ENCODE measurements at regions not wholly inside any gene's neighbourhood (a gene's known extent, or its start where the extent isn't known, plus 50 kb on each side); places are given as distances from the start of the nearest gene placed in this dataset.

- no peak for DNase-seq (ENCODE audit: low read depth)
Observed at GRCh38 chr1:5379176-5379759, 613.0 kb downstream of the NPHP4 start.

GRCh38 chr1:5376538-5377247, 615.5 kb downstream of the NPHP4 start:
- DNase-seq (ENCODE audit: low read depth), result no peak

- no peak for DNase-seq (ENCODE audit: low read depth)
Observed at GRCh38 chr1:5375481-5375880, 616.7 kb downstream of the NPHP4 start.

GRCh38 chr1:5374192-5374591, 618.0 kb downstream of the NPHP4 start:
- DNase-seq (ENCODE audit: low read depth), result no peak

DNA sequence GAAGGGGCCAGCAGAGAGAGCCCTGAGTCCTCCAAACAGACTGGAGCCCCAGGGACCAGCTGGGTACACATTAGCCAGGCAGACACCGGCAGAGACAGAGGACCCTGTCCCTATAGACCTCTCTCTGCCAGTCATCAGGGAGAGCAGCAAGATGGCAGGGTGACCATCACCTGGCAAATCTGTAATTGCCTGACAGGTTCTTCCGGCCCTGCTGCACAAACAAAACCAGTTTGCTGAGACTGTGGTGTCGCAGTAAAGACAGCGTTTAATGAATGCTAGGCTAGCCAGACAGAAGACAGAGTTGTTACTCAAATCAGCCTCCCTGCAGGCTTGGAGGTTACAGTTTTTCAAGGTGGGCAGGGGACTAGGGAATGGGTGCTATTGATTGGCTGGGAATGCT, 618.9 kb downstream of the NPHP4 start:
- DNase-seq (ENCODE audit: low read depth), result no peak

DNA sequence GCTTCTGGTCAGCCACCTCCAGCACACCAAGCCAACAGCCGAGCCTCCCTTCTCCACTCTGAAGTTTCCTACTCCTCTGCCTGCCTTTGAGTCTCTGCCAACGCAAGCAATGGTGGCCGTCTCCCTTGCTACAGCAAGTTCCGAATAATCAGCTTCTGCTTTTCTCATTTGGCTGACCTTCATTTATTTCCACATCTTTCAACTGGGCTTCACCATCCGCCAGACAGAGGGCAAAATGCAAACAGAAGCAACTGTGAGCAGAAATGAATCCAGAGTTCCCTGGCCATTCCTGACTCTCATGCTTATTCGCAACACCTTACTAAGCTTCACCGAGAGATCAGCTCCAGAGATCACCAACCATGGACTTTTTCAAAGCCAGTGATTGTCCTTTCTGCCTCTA, 621.0 kb downstream of the NPHP4 start:
- no peak for DNase-seq (ENCODE audit: low read depth)

DNA sequence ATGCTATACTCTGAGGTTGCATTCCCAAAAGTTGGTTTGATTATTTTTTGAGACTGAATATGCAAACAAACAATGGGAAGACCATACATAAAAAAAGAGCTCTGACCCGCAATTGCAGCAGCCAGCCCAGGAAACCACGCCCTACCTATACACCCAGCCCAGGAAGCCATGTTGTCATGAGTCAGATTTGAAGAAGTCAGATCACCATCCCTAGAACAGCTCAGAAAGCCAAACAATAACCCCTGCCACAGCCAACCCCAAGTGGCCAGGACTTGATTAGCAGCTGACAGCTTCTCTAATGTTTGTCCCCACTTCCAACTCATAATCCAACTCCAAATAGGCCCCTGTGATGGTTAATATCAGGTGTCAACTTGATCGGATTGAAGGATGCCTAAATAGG, 621.9 kb downstream of the NPHP4 start:
- DNase-seq (ENCODE audit: low read depth), result no peak

DNA sequence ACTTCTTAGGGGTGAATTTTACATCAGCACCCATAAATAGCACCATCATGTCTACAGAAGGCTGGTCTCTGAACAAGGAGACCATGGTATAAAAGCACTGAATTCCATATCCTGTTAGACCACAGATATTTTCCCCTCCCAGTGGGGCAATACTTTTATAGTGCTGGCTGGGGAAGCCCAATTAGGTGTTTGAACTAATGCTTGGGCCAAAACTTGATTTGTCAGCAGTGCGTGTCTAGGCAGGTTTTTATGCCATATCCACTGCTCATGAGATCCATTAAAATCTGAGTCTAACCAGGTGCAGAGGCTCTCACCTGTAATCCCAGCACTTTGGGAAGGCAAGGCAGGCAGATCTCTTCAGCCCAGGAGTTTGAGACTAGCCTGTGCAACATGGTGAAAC, 623.0 kb downstream of the NPHP4 start:
- no peak for DNase-seq (ENCODE audit: low read depth)

DNA sequence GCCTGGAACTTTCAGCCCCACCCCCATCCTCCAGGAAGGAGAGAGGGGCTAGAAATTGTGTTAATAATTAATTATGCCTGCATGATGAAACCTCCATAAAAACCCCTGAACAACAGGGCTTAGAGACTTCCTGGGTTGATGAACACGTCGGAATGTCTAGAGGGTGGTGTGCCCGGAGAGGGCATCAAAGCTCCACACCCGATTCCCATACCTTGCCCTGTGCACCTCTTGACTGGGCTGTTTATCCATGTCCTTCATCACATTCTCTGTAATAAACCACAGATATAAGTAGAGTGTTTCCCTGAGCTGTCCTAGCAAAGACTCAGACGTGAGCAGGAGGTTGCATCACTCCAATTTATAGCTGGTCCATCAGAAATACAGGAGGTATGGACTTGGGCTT, 624.0 kb downstream of the NPHP4 start:
- no peak for DNase-seq (ENCODE audit: low read depth)

DNA sequence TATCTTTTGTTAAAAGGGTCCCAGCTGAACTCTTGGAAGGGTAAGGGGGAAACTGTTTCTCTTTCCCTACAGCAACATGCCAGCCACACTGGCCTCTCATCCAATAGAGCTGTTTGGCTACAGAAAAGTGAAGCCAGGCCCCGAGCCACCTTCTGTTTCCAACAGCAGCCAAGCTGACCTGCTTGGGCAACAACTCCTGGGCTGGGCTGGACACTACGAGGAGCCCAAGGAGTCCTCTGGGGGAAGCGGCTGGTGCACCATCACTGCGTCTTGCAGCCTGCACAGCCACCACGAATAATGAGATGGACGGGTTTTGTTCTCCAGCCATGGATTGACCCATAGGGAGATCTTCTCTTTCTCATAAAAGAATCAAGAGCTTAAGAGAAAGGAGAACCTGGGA, 624.9 kb downstream of the NPHP4 start:
- no peak for DNase-seq (ENCODE audit: low read depth)

DNA sequence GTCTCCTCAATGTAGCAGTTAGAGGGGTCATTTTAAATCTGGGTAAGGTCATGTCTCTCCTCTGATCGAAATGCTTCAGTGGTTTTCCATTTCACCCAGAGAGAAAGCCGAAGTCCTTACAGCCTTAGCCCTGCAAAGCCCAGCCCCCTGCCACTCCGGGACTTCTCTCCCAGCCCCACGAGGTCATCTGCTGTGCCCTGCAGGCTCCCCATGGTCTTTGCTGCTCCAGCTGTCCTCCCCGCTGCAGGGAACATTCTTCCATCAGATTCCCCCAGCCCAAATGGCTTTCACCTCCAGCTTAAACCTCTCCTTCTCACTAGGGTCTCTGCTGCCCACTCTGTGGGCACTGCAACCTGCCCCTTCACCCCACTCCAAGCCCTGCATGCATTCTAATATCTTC, 626.5 kb downstream of the NPHP4 start:
- DNase-seq (ENCODE audit: low read depth), result no peak

DNA sequence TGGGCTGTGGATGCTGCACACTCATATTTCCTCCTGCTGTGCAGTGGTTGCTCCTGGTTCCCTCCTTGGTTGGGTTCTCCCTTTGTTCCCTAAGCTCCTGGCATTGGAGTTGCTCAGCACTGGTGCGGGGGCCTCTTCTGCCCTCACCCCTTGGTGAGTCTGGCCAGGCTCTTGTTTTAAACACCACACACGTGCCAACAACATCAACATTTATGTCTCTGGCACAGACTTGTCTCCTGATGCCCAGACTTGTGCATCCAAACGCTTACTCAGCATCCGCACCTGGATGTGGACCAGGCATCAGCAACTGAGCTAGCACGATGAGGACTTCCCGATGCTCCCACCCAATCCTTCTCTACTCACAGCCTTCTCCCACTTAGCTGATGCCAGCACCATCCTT, 627.6 kb downstream of the NPHP4 start:
- no peak for DNase-seq (ENCODE audit: low read depth)

DNA sequence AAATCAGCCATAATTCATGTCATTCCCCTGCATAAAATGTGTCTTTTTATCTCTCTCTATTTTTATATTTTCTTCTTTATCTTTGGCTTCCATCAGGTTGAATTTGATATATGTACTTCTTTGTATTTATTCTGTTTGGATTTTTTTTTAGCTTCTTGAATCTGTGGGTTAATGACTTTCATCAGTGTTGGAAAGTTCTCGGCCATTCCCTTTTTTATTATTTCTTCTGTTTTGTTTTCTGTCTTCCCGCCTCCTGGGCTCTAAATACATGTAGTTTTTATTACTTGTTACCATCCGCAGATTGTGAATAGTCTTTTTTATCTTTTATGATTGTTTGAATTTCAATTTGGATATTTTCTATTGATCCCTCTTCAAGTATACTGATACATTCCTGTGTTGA, 637.5 kb downstream of the NPHP4 start:
- DNase-seq (ENCODE audit: low read depth), result no peak

DNA sequence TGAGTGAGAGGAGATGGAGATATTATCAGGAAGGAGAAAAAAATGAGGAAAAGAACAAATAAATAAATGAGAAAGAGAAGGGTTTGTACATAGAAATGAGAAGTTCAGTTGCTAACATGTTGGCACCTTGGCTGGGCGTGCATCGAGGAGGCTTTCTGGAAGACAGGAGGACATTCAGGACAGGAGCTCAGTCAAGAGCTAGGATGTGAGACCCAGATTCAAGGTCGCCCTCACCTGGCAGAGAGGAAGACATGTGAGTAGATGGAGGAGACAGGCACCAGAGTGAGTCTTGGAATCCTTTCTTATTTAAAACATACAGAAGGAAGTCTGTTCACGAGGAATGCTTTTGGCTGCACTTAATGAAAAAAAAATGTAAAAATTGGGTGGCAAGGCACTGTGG, 640.9 kb downstream of the NPHP4 start:
- no peak for DNase-seq (ENCODE audit: low read depth)

DNA sequence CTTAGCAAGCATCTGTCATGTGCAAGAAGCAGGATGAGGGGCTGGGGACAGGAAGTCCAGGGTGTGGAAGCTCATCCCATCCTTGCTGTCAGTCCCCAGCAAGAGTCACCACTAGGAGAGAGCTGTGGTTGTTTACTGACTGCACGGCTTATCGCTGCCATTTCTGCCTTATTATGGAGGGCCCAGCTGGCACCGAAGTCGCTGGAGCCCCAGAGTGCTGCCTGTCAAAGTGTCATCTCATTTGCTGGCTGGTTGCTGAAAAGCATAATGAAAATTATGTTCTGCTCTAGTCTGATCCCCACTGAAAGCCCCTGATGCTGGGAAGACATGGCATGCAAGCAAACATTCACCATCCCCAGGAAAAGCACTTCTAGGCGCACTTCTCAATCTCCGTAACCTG, 642.7 kb downstream of the NPHP4 start:
- DNase-seq (ENCODE audit: low read depth), result no peak

DNA sequence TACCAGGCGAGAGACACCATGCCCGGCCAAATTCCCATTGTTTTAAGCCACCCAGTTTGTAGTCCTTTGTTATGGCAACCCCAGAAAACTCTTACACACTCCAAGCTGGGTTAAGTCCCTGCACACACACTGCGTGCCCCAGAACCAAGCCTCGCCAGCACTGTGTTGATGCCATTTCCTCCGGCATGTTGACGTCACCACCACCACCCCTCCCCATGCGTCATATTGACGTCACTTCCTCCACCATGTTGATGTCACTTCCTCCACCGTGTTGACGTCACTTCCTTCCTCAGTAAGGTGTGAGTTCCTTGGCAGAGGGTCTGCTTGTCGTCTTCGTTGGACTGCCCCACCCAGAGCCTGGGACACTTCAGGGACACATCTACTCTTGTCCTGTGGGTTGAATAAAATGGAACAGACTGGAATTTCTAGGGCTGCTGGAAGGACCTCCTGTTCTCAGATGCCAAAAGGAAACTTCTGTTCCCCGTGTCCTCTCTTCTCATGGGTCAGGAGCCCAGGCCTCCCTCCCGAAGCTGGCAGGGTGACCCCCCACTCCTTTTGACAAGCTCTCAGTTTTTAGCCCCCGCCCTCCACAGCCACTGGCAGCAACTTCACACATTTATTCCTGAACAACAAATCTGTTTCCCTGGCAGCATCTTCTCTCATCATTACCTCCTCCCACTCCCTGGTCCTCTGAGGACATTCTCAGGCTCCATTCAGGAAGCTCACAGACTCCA, 643.3 kb downstream of the NPHP4 start:
- no peak for DNase-seq (ENCODE audit: low read depth)

- DNase-seq (ENCODE audit: low read depth), result no peak
Observed at GRCh38 chr1:5347726-5348125, 644.5 kb downstream of the NPHP4 start.

GRCh38 chr1:5345556-5345955, 646.7 kb downstream of the NPHP4 start:
- no peak for DNase-seq (ENCODE audit: low read depth)

GRCh38 chr1:5343256-5344020, 648.8 kb downstream of the NPHP4 start:
- DNase-seq (ENCODE audit: low read depth), result no peak

DNA sequence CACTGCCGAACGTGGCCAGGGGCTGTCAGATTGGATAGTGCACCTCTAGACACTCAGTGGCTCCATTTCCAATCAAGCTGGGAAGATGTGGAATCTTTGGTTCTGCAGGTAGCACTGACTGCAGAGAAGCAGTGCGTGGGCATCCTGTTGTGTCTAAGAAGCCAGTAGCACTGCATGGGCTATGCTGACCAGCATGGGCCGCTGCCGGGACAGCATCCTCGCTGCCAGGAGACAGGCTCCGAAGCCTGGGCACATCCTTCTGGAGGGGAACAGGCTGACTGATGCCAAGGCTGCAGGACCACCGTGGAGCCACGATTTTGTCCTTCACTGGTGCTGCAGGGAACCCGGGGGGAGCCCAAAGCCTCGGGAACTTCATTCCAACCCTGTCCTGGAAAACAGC, 649.4 kb downstream of the NPHP4 start:
- DNase-seq (ENCODE audit: low read depth), result no peak

GRCh38 chr1:5342172-5342571, 650.1 kb downstream of the NPHP4 start:
- DNase-seq (ENCODE audit: low read depth), result no peak

- no peak for DNase-seq (ENCODE audit: low read depth)
Observed at GRCh38 chr1:5341471-5341870, 650.8 kb downstream of the NPHP4 start.
